ENCODE measurements at regions not wholly inside any gene's neighbourhood (a gene's known extent, or its start where the extent isn't known, plus 50 kb on each side); places are given as distances from the start of the nearest gene placed in this dataset.

- no peak for TF ChIP-seq POLR2A (IDR thresholded peaks at IDR 0.05; ENCODE audit: low read length)
- TF ChIP-seq GATA1 (IDR thresholded peaks at IDR 0.05; ENCODE audit: low read depth, low read length), result no peak
Observed at GRCh38 chr16:59205403-59205802, 471.3 kb upstream of the GOT2 start.
